ENCODE measurements at regions not wholly inside any gene's neighbourhood (a gene's known extent, or its start where the extent isn't known, plus 50 kb on each side); places are given as distances from the start of the nearest gene placed in this dataset.

- no peak for ATAC-seq
- Mint-ChIP-seq H3K4me1 (peaks cover 10% of the 10 kb centered on the region; the same call in 2 of the 3 replicates), H3K27ac (no peak overlapping the region), H3K4me3 (no peak overlapping the region), H3K36me3 (ENCODE audit: low read depth) (no peaks in the 10 kb centered on the region; the same call in 2 of the 3 replicates), H3K27me3 (ENCODE audit: insufficient read depth, low read depth, poor library complexity) (peaks cover 7% of the 10 kb centered on the region), H3K9me3 (peaks cover 4% of the 10 kb centered on the region; the same call in 2 of the 3 replicates)
- Histone ChIP-seq H3K4me2 (no peak overlapping the region), H3K79me2 (replicated peaks; ENCODE audit: insufficient read depth) (no peaks in the 10 kb centered on the region), H3K27ac (ENCODE audit: low read depth) (no peak overlapping the region), H3K27me3 (ENCODE audit: insufficient read depth) (no peaks in the 10 kb centered on the region), H3K36me3 (ENCODE audit: insufficient read depth) (no peaks in the 10 kb centered on the region), H3K4me1 (ENCODE audit: insufficient read depth) (no peaks in the 10 kb centered on the region), H3K9me2 (ENCODE audit: insufficient read depth) (no peaks in the 10 kb centered on the region), H3F3A (replicated peaks; ENCODE audit: low read depth) (no peaks in the 10 kb centered on the region), H2AFZ (no peak overlapping the region), H3K4me3 (no peak overlapping the region), H4K20me1 (replicated peaks; ENCODE audit: insufficient read depth) (no peaks in the 10 kb centered on the region)
- no peak for TF ChIP-seq POLR2AphosphoS5 (IDR thresholded peaks at IDR 0.05; ENCODE audit: low read depth)
- no peak for TF ChIP-seq REST (IDR thresholded peaks at IDR 0.05; ENCODE audit: unreplicated experiment)
- no peak for TF ChIP-seq NANOG (IDR thresholded peaks at IDR 0.05; ENCODE audit: borderline replicate concordance)
- TF ChIP-seq EZH2phosphoT487 (IDR thresholded peaks at IDR 0.05; ENCODE audit: unreplicated experiment), result no peak
- no peak for DNase-seq (ENCODE audit: low spot score)
These were observed 50.1 kb upstream of the SMOC2 start for GRCh38 chr6:168390749-168391420.

Measured in GM23338 (cell line).